WTC11 (cell line): ENCODE measurements at regions not wholly inside any gene's neighbourhood (a gene's known extent, or its start where the extent isn't known, plus 50 kb on each side); places are given as distances from the start of the nearest gene placed in this dataset.

Experiments used
- ETV6 ChIP-seq: sonication (generic); formaldehyde crosslinking; IDR thresholded peaks from 2 replicates; pipeline ENCODE4 v1.8.1; 2022; ENCODE audit warnings: mild to moderate bottlenecking, missing genetic modification reagents
- JUN ChIP-seq: sonication (generic); formaldehyde crosslinking; IDR thresholded peaks from 2 replicates; pipeline ENCODE4 v1.8.0; 2023; ENCODE audit warnings: mild to moderate bottlenecking, missing genetic modification reagents
- TCF7 ChIP-seq: sonication (generic); formaldehyde crosslinking; IDR thresholded peaks from 2 replicates; pipeline ENCODE4 v1.8.0; 2022; ENCODE audit warnings: mild to moderate bottlenecking, low read depth, missing genetic modification reagents, moderate library complexity
- TEAD1 ChIP-seq: sonication (generic); formaldehyde crosslinking; IDR thresholded peaks from 2 replicates; pipeline ENCODE4 v1.8.0; 2022; ENCODE audit warnings: mild to moderate bottlenecking, missing genetic modification reagents
- TP53 ChIP-seq: sonication (generic); formaldehyde crosslinking; IDR thresholded peaks from 2 replicates; pipeline ENCODE4 v1.8.1; 2023; ENCODE audit warnings: mild to moderate bottlenecking, missing genetic modification reagents
- ZNF121 ChIP-seq: sonication (generic); formaldehyde crosslinking; IDR thresholded peaks from 2 replicates; pipeline ENCODE4 v1.8.0; 2023; ENCODE audit warnings: missing genetic modification reagents
- TF ChIP-seq, protein P1 (sequence below): sonication (generic); formaldehyde crosslinking; IDR thresholded peaks from 2 replicates; pipeline ENCODE4 v1.8.1; 2023; ENCODE audit warnings: mild to moderate bottlenecking, moderate library complexity, missing genetic modification reagents
- TF ChIP-seq, protein P2 (sequence below): sonication (generic); formaldehyde crosslinking; IDR thresholded peaks from 2 replicates; pipeline ENCODE4 v1.8.1; 2023; ENCODE audit warnings: mild to moderate bottlenecking, missing genetic modification reagents, moderate library complexity
- TF ChIP-seq, protein P3 (sequence below): sonication (generic); formaldehyde crosslinking; IDR thresholded peaks from 2 replicates; pipeline ENCODE4 v1.8.1; 2022; ENCODE audit warnings: missing genetic modification reagents, borderline replicate concordance
- TF ChIP-seq, protein P4 (sequence below): fragments of 200-600 bp; IDR thresholded peaks from 2 replicates; pipeline ENCODE4 v1.8.0; 2022; ENCODE audit warnings: antibody characterized with exemption
- TF ChIP-seq, protein P5 (sequence below): sonication (generic); formaldehyde crosslinking; IDR thresholded peaks from 2 replicates; pipeline ENCODE4 v1.8.1; 2022; ENCODE audit warnings: low read depth, missing genetic modification reagents, borderline replicate concordance

DNA sequence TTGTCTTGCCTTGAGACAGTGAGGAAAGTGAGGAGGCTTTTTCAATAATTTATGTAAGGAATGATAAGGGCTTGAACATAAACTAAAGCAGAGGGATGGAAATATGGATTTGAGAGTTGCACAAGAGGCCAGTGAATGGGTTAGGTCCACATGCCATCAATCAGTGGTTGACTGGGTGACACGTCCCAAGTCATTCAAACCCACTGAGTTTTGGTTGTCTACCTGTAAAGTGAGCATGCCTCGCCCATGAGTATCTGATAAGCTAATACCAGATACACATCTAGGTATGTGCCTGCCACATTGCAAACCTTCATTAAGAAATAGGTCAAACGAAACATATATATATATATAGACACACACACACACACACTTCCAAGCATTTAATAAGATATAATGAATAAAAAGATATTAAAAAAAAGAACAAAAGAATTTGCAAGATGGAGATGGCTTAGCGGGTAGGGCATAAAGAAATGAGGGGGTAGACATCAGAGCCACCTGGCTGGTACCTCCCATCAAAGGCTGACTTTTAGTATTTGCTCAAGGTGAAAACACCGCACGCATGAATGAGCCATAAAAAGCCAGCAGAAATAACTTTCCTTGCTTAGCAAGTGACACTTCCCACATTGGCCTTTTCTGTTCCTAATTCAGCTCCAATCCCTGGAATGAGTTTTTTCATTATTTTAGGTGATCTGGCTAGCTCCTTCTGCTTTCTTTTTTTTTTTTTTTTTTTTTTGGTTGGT, 109.1 kb upstream of the GGTLC1 start:
- TF ChIP-seq, protein P1, sequence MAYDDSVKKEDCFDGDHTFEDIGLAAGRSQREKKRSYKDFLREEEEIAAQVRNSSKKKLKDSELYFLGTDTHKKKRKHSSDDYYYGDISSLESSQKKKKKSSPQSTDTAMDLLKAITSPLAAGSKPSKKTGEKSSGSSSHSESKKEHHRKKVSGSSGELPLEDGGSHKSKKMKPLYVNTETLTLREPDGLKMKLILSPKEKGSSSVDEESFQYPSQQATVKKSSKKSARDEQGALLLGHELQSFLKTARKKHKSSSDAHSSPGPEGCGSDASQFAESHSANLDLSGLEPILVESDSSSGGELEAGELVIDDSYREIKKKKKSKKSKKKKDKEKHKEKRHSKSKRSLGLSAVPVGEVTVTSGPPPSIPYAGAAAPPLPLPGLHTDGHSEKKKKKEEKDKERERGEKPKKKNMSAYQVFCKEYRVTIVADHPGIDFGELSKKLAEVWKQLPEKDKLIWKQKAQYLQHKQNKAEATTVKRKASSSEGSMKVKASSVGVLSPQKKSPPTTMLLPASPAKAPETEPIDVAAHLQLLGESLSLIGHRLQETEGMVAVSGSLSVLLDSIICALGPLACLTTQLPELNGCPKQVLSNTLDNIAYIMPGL, result no peak
- no peak for TF ChIP-seq JUN (CRISPR knock-in tag)
- TF ChIP-seq, protein P2, sequence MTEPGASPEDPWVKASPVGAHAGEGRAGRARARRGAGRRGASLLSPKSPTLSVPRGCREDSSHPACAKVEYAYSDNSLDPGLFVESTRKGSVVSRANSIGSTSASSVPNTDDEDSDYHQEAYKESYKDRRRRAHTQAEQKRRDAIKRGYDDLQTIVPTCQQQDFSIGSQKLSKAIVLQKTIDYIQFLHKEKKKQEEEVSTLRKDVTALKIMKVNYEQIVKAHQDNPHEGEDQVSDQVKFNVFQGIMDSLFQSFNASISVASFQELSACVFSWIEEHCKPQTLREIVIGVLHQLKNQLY (CRISPR knock-in tag), result no peak
- TF ChIP-seq ZNF121 (CRISPR knock-in tag), result no peak
- TF ChIP-seq, protein P3, sequence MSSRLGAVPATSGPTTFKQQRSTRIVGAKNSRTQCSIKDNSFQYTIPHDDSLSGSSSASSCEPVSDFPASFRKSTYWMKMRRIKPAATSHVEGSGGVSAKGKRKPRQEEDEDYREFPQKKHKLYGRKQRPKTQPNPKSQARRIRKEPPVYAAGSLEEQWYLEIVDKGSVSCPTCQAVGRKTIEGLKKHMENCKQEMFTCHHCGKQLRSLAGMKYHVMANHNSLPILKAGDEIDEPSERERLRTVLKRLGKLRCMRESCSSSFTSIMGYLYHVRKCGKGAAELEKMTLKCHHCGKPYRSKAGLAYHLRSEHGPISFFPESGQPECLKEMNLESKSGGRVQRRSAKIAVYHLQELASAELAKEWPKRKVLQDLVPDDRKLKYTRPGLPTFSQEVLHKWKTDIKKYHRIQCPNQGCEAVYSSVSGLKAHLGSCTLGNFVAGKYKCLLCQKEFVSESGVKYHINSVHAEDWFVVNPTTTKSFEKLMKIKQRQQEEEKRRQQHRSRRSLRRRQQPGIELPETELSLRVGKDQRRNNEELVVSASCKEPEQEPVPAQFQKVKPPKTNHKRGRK (CRISPR knock-in tag), result no peak
- TF ChIP-seq, protein P4, sequence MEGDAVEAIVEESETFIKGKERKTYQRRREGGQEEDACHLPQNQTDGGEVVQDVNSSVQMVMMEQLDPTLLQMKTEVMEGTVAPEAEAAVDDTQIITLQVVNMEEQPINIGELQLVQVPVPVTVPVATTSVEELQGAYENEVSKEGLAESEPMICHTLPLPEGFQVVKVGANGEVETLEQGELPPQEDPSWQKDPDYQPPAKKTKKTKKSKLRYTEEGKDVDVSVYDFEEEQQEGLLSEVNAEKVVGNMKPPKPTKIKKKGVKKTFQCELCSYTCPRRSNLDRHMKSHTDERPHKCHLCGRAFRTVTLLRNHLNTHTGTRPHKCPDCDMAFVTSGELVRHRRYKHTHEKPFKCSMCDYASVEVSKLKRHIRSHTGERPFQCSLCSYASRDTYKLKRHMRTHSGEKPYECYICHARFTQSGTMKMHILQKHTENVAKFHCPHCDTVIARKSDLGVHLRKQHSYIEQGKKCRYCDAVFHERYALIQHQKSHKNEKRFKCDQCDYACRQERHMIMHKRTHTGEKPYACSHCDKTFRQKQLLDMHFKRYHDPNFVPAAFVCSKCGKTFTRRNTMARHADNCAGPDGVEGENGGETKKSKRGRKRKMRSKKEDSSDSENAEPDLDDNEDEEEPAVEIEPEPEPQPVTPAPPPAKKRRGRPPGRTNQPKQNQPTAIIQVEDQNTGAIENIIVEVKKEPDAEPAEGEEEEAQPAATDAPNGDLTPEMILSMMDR, result no peak
- no peak for TF ChIP-seq TEAD1 (CRISPR knock-in tag)
- TF ChIP-seq, protein P5, sequence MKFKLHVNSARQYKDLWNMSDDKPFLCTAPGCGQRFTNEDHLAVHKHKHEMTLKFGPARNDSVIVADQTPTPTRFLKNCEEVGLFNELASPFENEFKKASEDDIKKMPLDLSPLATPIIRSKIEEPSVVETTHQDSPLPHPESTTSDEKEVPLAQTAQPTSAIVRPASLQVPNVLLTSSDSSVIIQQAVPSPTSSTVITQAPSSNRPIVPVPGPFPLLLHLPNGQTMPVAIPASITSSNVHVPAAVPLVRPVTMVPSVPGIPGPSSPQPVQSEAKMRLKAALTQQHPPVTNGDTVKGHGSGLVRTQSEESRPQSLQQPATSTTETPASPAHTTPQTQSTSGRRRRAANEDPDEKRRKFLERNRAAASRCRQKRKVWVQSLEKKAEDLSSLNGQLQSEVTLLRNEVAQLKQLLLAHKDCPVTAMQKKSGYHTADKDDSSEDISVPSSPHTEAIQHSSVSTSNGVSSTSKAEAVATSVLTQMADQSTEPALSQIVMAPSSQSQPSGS (CRISPR knock-in tag), result no peak
- no peak for TF ChIP-seq ETV6 (CRISPR knock-in tag)
- no peak for TF ChIP-seq TCF7 (CRISPR knock-in tag)
- no peak for TF ChIP-seq TP53 (CRISPR knock-in tag)
